Transverse colon (tissue), 3 donors: ENCODE measurements at regions not wholly inside any gene's neighbourhood (a gene's known extent, or its start where the extent isn't known, plus 50 kb on each side); places are given as distances from the start of the nearest gene placed in this dataset.

Source experiments
- CTCF ChIP-seq, 5 experiments: fragments of 200-600 bp in 3 of 5; fragments of 450-650 bp in 2 of 5; sonication (generic) in 3 of 5; IDR thresholded peaks; 1 replicate in 2 of 5; 2 replicates in 3 of 5; pipeline ENCODE4 v1.5.1; 2016 to 2017; ENCODE audit warnings: antibody characterized with exemption in 5 of 5, inconsistent platforms in 3 of 5, mild to moderate bottlenecking in 2 of 5, moderate library complexity in 1 of 5
- EP300 ChIP-seq: sonication (generic); formaldehyde crosslinking; IDR thresholded peaks from one replicate; pipeline ENCODE4 v1.6.1; 2017; ENCODE audit warnings: antibody characterized with exemption, low read depth
- POLR2A ChIP-seq: fragments of 450-650 bp; IDR thresholded peaks from one replicate; pipeline ENCODE4 v1.6.1; 2016; ENCODE audit warnings: antibody characterized with exemption, mild to moderate bottlenecking, moderate library complexity

GRCh38 chr6:2554651-2555260 is 196.0 kb downstream of the MYLK4 start:
- TF ChIP-seq POLR2A (no peak), CTCF (IDR thresholded peaks at IDR 0.05) (no peak), EP300 (no peak)
